GM19043 (cell line): ENCODE measurements at regions not wholly inside any gene's neighbourhood (a gene's known extent, or its start where the extent isn't known, plus 50 kb on each side); places are given as distances from the start of the nearest gene placed in this dataset.

Source experiments
- ATAC-seq: cut with Tn5 transposase; IDR thresholded peaks from one replicate; pipeline ENCODE4 v1.9.1; 2021; ENCODE audit warnings: low read depth; ENCODE audit not compliant: unreplicated experiment

GRCh38 chr7:3191548-3191947, 109.5 kb upstream of the SDK1 start:
- ATAC-seq, result no peak

- no peak for ATAC-seq
These were observed 108.4 kb upstream of the SDK1 start for GRCh38 chr7:3192669-3193068.

GRCh38 chr7:3193379-3194120, 107.5 kb upstream of the SDK1 start:
- no peak for ATAC-seq

GRCh38 chr7:3194501-3195141, 106.4 kb upstream of the SDK1 start:
- no peak for ATAC-seq

- no peak for ATAC-seq
These were observed 105.9 kb upstream of the SDK1 start for GRCh38 chr7:3195160-3195559.

GRCh38 chr7:3196629-3197400, 104.2 kb upstream of the SDK1 start:
- no peak for ATAC-seq

GRCh38 chr7:3197567-3198213, 103.4 kb upstream of the SDK1 start:
- ATAC-seq, result no peak

- no peak for ATAC-seq
These were observed 102.7 kb upstream of the SDK1 start for GRCh38 chr7:3198316-3198715.

- ATAC-seq, result no peak
These were observed 100.5 kb upstream of the SDK1 start for GRCh38 chr7:3200504-3200903.

- ATAC-seq, result no peak
These were observed 99.7 kb upstream of the SDK1 start for GRCh38 chr7:3201306-3201705.

GRCh38 chr7:3201937-3202710, 98.9 kb upstream of the SDK1 start:
- no peak for ATAC-seq

GRCh38 chr7:3204526-3204925, 96.5 kb upstream of the SDK1 start:
- ATAC-seq, result no peak

GRCh38 chr7:3206101-3206500, 95.0 kb upstream of the SDK1 start:
- no peak for ATAC-seq

GRCh38 chr7:3206771-3207191, 94.3 kb upstream of the SDK1 start:
- ATAC-seq, result no peak

GRCh38 chr7:3207387-3207902, 93.6 kb upstream of the SDK1 start:
- no peak for ATAC-seq

- no peak for ATAC-seq
These were observed 90.5 kb upstream of the SDK1 start for GRCh38 chr7:3210531-3210930.

GRCh38 chr7:3214090-3214413, 87.0 kb upstream of the SDK1 start:
- no peak for ATAC-seq

GRCh38 chr7:3215624-3216585, 85.1 kb upstream of the SDK1 start:
- ATAC-seq, result no peak

- no peak for ATAC-seq
These were observed 83.9 kb upstream of the SDK1 start for GRCh38 chr7:3217166-3217565.
